GM12873 (cell line): ENCODE measurements at regions not wholly inside any gene's neighbourhood (a gene's known extent, or its start where the extent isn't known, plus 50 kb on each side); places are given as distances from the start of the nearest gene placed in this dataset.
A peak's percentile ranks its signal among the peaks of the same experiment; 100 is the strongest.

Source experiments
- TF ChIP-seq, protein P1 (sequence below): IDR thresholded peaks from 2 replicates; pipeline ENCODE4 v1.5.1; 2012; ENCODE audit warnings: low read depth, mild to moderate bottlenecking, moderate library complexity, low read length, control low read depth; ENCODE audit not compliant: insufficient read depth; ENCODE audit errors: missing control alignments

DNA sequence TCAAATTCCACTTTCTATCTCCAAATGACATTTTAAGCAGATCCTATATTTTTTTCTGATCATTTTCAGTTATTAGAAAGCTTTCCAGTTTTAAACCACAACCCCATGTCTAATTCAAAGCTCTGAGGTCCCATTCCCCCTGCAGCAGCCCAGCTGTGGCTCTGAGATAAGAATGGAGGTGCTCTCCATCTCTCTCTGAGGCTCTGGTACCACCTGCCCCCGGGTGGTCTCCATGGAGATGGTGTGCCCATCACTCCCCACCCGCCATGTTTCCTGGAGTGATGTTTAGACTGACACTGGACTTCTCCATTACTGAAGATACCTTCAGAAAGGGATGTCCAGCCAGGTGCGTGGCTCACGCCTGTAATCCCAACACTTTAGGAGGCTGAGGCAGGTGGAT is 68.1 kb upstream of the SEC14L1 start:
- TF ChIP-seq, protein P1, sequence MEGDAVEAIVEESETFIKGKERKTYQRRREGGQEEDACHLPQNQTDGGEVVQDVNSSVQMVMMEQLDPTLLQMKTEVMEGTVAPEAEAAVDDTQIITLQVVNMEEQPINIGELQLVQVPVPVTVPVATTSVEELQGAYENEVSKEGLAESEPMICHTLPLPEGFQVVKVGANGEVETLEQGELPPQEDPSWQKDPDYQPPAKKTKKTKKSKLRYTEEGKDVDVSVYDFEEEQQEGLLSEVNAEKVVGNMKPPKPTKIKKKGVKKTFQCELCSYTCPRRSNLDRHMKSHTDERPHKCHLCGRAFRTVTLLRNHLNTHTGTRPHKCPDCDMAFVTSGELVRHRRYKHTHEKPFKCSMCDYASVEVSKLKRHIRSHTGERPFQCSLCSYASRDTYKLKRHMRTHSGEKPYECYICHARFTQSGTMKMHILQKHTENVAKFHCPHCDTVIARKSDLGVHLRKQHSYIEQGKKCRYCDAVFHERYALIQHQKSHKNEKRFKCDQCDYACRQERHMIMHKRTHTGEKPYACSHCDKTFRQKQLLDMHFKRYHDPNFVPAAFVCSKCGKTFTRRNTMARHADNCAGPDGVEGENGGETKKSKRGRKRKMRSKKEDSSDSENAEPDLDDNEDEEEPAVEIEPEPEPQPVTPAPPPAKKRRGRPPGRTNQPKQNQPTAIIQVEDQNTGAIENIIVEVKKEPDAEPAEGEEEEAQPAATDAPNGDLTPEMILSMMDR, result no peak

DNA sequence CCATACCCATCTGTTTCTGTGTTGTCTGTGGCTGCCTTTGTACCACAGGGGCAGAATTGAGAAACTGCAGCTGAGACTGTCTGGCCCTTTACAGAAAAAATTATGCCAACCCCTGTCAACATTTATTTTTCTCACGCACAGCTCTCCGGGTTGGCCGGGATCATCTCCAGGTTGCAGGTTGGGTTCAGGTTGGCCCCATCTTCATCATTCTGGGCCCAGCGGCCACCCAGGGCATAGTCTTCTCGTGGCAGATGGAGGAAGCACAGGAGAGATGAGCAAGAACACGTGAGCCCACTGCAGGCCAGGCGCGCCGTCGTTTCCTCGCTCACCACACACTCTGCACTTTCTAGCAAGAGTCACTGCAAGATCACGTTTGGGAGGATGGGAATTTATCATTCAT is 66.1 kb upstream of the SEC14L1 start:
- TF ChIP-seq, protein P1, result no peak

DNA sequence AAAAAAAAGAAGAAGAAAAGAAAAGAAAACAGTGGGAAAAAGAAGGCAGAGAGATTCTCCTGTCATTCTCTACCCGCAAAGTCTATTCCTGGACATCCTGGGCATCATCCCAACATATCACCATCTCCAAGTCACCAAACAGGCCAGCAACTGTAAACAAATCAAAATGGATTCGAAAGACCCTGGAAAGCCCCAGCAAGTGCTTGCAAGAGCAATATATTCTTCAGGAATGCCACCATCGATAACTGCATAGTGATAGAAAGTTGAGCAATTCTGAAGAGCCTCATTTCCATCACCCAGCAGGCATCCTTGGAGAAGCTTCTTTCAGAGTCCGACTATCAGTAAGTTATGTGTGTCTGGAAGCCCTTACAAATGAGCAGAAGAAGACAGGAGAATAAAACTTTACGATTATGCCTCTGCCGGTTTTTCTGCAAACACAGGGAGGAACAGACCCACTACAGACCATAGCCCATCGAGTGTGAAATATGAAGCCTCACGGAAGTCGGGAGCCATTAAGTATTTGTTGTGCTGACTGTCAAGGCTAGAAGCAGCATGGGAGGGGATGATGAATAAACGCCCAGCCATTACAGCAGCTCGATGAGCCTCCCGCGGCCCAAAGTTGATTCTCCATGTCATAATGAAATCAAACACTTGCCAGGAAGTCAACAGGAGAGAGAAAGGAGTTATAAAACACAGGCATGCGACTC is 64.5 kb upstream of the SEC14L1 start:
- TF ChIP-seq, protein P1, result no peak

DNA sequence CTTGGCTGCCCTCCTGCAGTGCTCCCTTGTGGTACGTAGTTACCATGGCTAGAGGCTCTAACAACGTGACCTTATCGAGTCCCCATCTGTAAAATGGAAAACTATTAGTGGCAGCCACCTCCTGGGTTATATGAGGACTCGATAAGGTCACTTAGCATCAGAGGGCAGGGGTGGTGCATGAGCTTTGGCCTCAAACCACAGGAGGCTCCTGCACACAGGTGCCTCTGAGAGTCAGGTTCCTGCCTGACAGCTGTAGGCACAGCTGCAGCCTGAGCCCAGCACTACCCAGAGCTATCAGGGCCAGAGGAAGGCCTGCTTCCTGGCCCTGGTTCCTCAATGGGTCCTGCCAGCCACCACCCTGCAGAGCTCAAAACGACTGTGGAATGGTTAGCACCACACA is 57.2 kb upstream of the SEC14L1 start:
- TF ChIP-seq, protein P1, result no peak

DNA sequence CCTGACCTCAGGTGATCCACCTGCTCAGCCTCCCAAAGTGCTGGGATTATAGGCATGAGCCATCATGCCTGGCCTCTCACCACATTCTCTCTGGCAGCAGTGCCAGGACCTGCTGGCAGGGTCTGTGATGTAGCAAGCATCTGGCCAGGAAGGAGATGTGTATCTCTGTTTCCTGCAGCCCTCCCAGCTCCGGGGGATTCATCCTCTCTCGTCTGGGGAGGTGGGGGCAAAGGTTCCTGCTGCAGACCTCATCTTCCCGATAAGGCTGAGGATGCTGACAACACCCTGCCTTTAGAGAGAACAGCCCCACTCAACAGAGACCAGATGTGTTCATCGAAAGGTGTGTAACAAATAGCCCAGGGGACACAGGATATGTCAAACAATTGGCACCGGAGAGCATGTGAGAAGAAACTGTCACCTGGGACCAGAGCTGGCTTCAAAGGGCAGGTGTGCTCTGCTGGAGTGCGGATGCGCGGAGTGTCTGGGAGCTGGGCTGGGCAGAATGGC is 54.8 kb upstream of the SEC14L1 start:
- TF ChIP-seq, protein P1, result no peak

DNA sequence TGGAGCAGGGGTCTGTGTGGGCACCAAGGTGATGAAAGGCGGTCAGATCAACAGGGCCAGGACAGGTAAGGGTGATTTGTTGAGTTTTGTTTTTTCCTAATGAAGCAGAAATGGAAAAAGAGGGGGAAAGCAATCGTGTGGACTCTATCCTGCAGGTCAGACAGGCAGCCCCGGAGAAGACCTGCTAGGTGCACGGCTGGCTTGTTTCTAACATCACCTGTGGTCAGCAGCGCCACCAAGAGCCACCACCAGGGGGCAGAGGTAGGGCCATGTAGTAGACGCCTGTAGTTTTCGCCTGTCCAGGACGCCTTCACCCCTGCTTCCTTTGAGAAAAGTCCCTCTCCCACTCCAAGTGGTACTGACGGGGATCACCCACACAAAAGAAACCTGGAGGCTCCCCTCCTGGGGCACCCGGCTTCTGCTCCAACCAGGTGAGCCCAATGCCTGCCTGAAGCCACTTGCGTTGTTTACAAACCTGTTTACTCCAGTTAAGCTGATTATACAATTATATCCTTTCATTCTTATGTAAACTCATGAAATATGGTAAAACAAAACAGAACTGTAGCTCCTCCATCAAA is 54.2 kb upstream of the SEC14L1 start:
- TF ChIP-seq, protein P1, result peak; percentile 96

DNA sequence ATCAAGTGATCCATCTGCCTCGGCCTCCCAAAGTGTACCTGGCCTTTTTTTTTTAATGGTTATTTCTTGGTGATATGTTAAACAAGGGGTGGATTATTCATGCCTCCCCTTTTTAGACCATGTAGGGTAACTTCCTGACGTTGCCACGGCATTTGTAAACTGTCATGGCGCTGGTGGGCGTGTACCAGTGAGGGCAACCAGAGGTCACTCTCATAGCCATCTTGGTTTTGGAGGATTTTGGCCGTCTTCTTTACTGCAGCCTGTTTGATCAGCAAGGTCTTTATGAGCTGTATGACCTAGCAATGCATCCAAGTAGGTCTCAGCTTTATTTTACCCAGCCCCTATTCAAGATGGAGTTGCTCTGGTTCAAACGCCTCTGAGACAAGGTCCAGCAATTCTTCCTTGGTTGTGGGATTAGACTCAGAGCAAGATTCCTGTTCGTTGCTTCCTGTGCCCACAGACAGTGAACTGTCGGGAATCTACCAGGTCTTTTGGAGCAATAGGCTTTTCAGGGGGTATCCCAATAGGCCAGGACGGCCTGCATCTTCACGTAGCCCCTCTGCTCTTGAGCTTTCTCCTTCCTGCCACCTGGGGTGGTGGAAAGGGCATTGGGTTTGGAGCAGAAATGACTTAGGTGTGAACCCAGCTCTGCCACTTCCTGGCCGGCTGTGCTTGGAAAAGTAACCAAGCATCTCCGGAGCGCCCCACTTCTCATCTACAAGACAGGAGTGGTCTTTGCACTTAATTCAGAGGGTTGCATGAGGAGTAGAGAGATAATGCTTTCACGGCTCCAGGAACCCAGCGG is 52.9 kb upstream of the SEC14L1 start:
- TF ChIP-seq, protein P1, result no peak
